LNCAP (cell line): ENCODE measurements at regions not wholly inside any gene's neighbourhood (a gene's known extent, or its start where the extent isn't known, plus 50 kb on each side); places are given as distances from the start of the nearest gene placed in this dataset.

Source experiments
- TF ChIP-seq, protein P1 (sequence below): fragments of 450-650 bp; IDR thresholded peaks from 2 replicates; pipeline ENCODE4 v1.5.1; 2017; ENCODE audit warnings: mild to moderate bottlenecking

DNA sequence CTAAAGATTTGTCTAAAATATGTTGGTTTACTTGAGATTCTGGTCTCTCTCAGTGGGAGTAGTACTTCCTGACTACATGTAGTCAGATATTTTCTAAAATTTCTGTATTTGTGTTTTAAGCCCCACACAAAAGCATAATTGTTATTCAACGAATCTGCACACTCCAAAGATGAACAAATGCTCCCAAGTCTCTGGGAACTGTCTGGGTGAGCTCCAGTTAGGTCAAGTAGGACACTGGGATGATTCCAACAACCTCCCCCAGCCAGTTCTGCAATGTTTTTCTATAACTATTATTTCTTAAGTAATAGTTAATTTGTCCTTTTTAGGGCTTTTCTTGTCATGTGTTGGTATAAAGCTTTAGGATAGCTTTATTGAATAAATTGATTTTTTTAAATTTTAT lies 174.6 kb downstream of the FAM174A start:
- TF ChIP-seq, protein P1, sequence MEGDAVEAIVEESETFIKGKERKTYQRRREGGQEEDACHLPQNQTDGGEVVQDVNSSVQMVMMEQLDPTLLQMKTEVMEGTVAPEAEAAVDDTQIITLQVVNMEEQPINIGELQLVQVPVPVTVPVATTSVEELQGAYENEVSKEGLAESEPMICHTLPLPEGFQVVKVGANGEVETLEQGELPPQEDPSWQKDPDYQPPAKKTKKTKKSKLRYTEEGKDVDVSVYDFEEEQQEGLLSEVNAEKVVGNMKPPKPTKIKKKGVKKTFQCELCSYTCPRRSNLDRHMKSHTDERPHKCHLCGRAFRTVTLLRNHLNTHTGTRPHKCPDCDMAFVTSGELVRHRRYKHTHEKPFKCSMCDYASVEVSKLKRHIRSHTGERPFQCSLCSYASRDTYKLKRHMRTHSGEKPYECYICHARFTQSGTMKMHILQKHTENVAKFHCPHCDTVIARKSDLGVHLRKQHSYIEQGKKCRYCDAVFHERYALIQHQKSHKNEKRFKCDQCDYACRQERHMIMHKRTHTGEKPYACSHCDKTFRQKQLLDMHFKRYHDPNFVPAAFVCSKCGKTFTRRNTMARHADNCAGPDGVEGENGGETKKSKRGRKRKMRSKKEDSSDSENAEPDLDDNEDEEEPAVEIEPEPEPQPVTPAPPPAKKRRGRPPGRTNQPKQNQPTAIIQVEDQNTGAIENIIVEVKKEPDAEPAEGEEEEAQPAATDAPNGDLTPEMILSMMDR, result no peak

GRCh38 chr5:100722657-100723056 lies 180.4 kb downstream of the ST8SIA4 start:
- TF ChIP-seq, protein P1, result no peak

GRCh38 chr5:100723229-100723628 lies 179.9 kb downstream of the ST8SIA4 start:
- TF ChIP-seq, protein P1, result no peak

DNA sequence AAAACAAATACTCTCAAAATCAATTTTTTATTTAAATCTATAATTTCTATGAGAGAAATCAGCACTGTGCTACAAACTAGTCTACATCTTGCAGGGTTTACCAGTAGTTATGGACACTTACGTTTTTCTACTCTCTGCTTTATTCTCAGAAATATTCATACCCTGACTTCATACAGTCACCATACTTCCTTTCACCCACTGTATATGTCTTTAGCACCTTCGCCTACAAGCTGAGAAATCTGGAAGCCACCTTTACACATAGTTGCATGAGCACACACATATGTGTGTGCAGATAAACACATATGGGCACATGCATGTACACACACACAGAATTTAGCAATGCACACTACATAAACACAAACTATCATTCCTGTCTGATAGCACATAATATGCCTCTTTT lies 177.0 kb downstream of the ST8SIA4 start:
- TF ChIP-seq, protein P1, result no peak

DNA sequence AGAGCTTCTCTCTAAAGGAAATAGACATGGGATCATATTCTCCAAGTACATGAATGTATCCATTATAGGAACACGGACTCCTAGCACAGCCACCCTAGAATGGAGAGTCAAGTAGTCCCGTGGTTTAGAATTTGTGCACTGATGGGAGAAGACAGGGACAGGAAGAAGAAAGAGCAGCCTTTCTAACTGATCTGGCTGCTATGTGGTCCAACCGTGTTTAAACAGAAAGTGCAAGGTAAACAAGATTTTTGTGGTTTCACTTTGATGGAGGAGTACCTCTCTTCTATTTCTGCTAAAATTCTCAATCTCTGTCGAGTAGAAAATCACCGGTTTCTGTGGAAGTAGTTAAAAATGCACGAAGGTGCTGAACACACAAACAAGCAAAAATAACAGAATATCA lies 171.3 kb downstream of the ST8SIA4 start:
- TF ChIP-seq, protein P1, result no peak

- TF ChIP-seq, protein P1, result no peak
These were observed 156.4 kb downstream of the ST8SIA4 start for GRCh38 chr5:100746730-100747129.

DNA sequence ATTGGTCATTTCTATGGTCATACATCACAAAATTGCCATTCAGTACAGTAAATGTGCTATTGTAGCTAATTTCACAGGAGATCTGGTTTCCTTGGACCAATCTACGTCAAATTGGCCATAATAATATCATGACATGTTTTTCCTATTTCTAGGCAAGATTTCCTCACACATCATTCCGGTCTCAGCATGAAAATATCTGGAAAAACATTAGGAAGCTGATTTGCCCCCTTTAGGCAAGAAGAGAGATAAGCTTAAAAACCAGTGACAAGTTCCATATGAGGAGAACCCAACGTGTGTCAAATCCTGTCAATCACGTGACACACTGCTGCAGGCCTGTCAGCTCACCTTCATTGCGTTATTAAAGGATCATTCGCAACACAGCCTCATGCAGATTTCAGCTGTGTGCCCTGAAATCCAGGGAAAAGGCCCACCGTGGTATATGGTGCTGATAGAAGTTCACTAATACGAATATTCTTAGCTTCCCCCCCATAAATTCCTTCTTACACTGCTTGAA lies 153.3 kb downstream of the ST8SIA4 start:
- TF ChIP-seq, protein P1, result no peak

DNA sequence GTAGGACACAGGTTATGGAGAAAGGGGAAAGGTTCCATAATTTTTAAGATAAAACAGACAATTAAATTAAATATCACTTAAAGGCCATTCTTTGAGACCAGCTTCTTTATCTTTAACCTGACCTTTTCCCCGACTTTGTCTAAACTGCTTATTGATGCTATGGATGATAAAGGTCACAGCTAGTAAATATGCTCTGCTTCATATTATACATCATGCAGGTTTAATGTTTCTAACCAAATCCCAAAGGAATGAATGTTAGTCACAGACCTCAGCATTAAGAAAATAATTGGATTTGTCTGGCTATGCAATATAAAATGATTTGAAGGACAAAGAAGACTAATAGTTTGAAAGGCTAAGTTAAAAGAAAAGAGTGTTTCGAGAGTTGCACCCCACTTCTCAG lies 147.6 kb downstream of the ST8SIA4 start:
- TF ChIP-seq, protein P1, result no peak
